HG02642 (cell line): ENCODE measurements at regions not wholly inside any gene's neighbourhood (a gene's known extent, or its start where the extent isn't known, plus 50 kb on each side); places are given as distances from the start of the nearest gene placed in this dataset.

Experiments
- ATAC-seq: cut with Tn5 transposase; IDR thresholded peaks from one replicate; pipeline ENCODE4 v1.9.1; 2021; ENCODE audit warnings: mild to moderate bottlenecking; ENCODE audit not compliant: unreplicated experiment, poor library complexity

DNA sequence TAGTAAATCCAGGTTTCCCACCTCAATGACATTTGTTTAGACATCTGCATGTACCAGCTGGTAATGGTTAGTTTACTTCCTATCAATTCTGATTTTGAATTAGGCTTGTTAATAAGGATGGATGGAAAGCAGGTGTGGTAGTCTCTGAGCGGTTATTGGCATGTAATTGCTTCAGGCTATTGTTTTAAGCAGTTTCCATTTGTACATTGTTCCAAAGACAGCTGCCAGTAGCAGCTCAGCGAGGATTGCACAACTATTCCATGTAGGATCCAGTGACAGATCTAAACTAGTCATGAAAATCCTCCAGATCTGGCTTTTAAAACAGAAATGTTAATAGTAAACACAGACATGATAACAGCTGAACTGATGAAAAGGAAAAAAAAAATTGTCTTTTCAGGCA is 436.0 kb upstream of the ADARB2 start:
- no peak for ATAC-seq

DNA sequence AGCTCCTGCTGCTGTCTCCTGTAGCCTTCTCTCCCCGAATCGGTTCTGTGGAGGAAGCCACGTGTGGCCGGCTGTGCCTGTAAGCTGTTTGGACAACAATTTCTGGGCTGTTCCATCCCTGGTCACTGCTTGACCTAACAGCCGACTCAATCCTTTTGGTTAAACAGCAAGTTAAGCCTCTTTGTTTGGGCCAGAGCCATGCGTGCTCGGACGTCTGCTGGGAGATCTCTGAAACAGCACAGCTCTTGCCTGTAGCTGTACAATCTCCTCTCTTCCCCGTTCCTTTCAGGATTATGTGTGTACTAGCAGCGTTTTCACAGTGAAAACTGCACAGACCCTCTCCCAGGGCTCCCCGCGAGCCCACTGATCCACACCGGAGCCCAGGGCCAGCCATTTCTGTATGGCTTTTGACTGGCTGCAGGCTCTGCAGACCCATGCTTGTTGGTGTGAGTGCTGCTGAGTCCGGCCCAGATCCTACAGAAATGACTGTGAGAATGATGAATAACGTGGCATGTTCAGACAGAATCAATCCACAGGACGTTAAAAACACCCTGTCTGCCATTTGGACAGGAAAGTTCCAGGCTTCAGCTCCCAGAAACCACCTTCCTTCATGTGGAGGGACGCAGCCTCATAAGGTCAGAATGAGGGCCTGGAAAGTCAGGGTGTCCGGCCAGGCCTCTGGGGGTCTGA is 428.6 kb upstream of the ADARB2 start:
- ATAC-seq, result no peak

DNA sequence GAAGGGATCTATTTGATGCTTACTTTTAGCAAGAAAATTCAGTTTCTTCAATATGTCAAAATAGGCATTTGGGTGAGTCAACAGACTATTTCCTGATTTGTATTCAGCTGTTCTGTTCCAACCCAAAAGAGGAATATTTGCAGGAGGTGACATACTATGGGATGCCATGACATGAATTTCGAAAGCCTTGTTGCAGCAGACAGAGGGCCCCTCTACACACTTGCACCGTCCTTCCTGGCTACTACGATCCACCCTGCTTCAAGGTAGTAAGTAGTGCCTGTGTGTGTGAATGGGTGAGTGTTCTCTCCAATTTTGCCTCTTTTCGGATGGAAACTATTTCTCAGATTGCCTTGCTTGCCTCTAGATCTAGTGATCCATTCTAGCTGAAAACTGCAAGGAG is 413.0 kb upstream of the ADARB2 start:
- no peak for ATAC-seq

GRCh38 chr10:2145926-2146478 is 408.7 kb upstream of the ADARB2 start:
- ATAC-seq, result no peak

- no peak for ATAC-seq
These were observed 408.2 kb upstream of the ADARB2 start for GRCh38 chr10:2145491-2145890.

DNA sequence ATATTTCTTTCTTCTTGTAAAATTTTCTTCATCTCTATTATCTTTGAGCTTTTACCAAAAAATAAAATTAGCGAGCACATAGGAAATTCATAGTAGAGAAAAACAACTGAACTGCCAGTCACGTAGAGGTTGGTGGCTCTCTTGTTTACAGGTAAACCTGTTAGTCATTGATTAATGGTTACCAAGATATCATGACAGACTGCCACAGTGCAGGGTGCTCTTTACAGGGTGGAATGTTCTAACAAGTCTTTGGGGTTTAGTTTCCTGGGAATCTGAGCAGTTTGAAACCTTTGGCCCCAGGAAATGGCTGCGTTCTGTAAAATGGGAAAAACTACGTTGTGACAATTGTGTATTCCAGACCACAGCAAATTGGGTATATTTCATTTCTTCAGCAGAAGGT is 407.3 kb upstream of the ADARB2 start:
- no peak for ATAC-seq

GRCh38 chr10:2143213-2143835 is 406.0 kb upstream of the ADARB2 start:
- no peak for ATAC-seq

DNA sequence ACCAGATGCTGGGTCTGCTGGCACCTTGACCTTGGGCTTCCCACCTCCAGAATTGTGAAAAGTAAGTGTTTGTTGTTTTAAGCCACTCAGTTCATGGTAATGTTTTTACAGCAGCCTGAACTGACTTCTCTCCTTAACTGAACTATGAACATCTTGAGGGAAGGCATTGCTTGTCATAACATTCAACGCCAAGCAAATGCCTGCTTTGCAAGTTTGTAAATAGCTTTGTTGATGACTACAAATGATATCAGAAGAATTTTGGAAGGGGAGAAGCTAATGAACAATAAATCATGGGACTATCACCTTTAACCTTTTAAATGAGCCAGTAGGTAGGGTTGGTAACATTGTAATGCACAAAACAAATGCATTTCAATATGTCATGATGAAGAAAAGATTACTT is 402.4 kb upstream of the ADARB2 start:
- ATAC-seq, result no peak

DNA sequence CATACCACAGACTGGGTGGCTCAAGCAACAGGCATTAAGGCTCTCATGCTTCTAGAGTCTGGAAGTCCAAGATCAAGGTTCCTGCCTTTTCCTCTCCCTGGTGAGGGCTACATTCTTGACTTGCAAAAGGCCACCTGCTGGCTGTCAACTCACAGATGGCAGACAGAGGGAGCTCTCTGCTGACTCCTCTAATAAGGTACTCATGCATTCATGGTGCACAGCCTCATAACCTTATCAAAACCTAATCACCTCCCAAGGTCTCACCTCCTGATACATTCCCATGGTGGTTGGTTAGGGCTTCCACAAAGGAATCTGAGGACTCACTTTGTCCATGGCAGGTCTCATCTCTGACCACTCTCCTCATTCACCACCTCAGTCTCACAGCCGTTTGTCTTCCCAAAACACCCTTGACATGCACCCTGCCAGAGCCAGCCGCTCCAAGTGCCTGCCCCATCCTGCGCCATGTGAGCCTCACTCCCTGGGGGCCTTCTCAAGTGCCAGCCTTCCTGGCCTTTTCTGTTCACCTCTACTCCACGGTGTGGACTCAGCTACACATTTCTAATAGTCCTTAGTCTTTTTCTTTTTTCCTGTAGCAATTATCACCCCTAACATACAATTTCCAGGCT is 400.3 kb upstream of the ADARB2 start:
- no peak for ATAC-seq

- ATAC-seq, result no peak
These were observed 393.5 kb upstream of the ADARB2 start for GRCh38 chr10:2130705-2131305.

DNA sequence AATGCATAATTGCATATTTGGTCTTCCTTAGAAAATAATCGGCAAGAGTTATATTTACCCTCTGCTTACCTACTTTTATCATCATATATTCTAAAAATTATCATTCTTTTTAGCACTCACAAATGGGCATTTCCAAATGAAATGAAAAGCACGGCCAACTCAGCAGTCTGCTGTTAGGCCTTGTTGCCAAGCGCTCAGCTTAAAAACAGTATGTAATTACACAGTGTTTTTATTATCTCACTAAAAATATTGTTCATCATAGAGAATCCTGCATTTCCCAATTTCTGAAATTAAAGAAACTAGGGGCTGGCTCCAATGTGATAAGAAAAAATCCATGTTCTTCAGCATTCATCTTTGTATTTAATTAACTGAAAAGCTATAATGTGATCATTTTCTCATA is 391.7 kb upstream of the ADARB2 start:
- no peak for ATAC-seq

DNA sequence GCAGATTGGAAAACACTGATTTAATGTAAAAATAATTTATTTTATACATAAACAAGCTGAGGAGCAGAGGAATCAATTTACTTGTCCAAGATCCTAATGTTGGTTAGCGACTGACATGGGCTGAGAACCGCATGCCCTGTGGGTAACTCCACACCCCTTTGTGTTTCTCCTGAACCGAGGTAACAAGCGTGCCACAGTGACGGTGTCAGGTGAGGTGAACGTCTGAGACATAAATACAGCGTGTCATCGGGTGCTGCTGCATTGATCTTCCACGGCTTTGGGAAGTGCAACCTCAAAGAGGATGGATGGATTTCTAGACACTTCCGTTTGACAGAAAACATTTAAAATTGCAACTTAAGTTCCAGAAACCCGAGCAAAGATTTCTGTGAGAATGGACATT is 386.8 kb upstream of the ADARB2 start:
- no peak for ATAC-seq

- no peak for ATAC-seq
These were observed 385.3 kb upstream of the ADARB2 start for GRCh38 chr10:2122431-2123124.

GRCh38 chr10:2121929-2122328 is 384.6 kb upstream of the ADARB2 start:
- no peak for ATAC-seq

GRCh38 chr10:2121315-2121714 is 384.0 kb upstream of the ADARB2 start:
- no peak for ATAC-seq

DNA sequence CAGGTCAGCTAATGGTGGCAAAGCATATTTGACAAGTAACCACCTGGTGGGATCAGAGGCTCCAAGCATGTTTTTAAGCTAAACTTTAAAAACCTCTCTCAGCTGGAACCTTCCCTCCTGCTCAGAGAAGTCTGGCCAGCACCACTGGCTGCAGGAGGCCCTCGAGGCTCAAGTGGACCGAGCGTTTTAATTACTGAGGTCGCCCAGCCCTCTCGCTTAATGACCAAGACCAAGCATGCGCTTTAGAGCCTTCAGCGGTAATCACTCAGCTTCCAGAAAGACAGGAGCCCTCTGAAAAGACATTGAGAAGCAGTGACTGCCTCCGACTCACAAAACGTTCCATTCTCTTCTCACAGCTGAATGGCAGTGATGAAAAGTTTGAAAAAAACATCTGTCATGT is 383.4 kb upstream of the ADARB2 start:
- no peak for ATAC-seq

GRCh38 chr10:2119316-2119715 is 382.0 kb upstream of the ADARB2 start:
- no peak for ATAC-seq

GRCh38 chr10:2118201-2118600 is 380.9 kb upstream of the ADARB2 start:
- no peak for ATAC-seq

GRCh38 chr10:2117641-2118040 is 380.3 kb upstream of the ADARB2 start:
- ATAC-seq, result no peak

DNA sequence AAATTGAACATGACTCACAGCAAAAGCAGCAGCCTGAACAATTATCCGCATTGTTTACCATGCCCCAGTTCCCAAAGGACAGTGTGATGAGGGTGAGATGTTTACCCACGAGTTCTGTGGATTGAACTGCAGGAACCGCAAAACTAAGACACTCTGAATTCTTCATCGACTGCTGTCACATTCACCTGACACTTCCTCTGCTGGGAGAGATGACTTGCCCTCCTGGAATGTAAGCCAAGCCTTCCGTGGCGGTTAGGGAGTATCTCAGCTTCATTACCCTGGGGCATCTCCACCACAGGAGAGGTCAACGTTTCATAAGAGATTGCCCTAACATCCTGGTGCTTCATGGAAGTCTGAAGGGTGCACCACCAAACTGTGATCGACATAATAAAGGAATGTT is 374.6 kb upstream of the ADARB2 start:
- no peak for ATAC-seq

- ATAC-seq, result no peak
These were observed 371.2 kb upstream of the ADARB2 start for GRCh38 chr10:2108496-2108895.
